GM13977 (cell line): ENCODE measurements at regions not wholly inside any gene's neighbourhood (a gene's known extent, or its start where the extent isn't known, plus 50 kb on each side); places are given as distances from the start of the nearest gene placed in this dataset.
"Not testable (repeated sequence)": the region's sequence is repeated elsewhere in the genome, so short reads cannot be mapped to it uniquely, and the experiment has no call there.

Source experiments
- DNase-seq: peaks from one replicate; pipeline ENCODE4 v3.0.0; 2012; ENCODE audit warnings: low spot score
- in situ Hi-C: fragments of 300-500 bp; cut with MboI; formaldehyde crosslinking; loops from one replicate; pipeline ENCODE4 v1.12.0; 2022; ENCODE audit warnings: low sequenced_read_pairs, low pct_unique_long_range_greater_than_20kb, mixed read lengths, inconsistent platforms; ENCODE audit not compliant: unreplicated experiment
- TF ChIP-seq, protein P1 (sequence below): IDR thresholded peaks from 2 replicates; pipeline ENCODE4 v1.5.1; 2012; ENCODE audit warnings: mild to moderate bottlenecking, control low read depth; ENCODE audit not compliant: insufficient read depth; ENCODE audit errors: extremely low read depth, missing control alignments

DNA sequence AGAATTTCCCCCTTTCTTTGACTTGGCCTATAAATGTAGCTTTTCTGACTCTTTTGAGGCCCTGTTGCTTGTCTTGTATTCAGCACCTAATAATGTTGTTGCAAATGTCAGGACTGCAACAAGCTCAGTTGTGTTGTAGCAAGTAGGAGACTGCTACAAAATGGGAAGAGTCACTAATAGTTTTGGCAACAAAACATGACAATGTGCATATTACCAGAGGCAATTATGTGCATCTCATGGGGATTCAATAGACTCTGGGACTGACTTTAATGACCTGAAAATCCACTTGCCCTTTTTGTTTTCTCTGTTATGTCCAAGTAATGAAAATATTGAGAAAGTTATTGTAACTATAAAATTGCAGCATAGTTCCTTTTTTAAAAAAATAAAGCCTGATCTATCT, 368.4 kb downstream of the OSTF1 start:
- TF ChIP-seq, protein P1, sequence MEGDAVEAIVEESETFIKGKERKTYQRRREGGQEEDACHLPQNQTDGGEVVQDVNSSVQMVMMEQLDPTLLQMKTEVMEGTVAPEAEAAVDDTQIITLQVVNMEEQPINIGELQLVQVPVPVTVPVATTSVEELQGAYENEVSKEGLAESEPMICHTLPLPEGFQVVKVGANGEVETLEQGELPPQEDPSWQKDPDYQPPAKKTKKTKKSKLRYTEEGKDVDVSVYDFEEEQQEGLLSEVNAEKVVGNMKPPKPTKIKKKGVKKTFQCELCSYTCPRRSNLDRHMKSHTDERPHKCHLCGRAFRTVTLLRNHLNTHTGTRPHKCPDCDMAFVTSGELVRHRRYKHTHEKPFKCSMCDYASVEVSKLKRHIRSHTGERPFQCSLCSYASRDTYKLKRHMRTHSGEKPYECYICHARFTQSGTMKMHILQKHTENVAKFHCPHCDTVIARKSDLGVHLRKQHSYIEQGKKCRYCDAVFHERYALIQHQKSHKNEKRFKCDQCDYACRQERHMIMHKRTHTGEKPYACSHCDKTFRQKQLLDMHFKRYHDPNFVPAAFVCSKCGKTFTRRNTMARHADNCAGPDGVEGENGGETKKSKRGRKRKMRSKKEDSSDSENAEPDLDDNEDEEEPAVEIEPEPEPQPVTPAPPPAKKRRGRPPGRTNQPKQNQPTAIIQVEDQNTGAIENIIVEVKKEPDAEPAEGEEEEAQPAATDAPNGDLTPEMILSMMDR, result no peak
- DNase-seq, result no peak
- in situ Hi-C loops, result no loop called here

DNA sequence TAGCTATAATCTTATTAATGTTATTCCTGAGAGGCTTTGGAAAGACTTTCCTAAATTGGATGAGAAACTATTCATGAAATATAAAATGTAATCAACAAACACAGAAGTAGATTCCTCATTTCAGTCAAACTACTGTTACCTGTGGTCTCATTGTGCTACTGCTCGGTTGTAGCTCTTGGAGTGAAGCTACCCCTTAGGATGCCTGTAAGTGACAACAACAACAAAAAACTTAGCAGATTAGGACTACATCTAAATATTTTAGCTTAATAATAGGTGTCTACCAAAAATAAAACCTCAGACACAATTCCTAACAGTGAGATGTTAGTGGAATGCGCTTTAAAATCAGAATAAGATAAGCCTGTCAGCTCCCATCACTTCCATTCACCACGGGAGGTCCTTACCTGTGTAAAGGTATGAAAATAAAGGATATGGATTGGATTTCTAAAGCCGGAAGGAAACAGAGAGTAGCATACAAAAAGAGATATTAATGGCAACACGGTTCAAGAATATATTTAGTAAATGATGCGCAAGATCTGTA, 369.2 kb downstream of the OSTF1 start:
- in situ Hi-C loops, result no loop called here
- TF ChIP-seq, protein P1, result no peak
- no peak for DNase-seq

DNA sequence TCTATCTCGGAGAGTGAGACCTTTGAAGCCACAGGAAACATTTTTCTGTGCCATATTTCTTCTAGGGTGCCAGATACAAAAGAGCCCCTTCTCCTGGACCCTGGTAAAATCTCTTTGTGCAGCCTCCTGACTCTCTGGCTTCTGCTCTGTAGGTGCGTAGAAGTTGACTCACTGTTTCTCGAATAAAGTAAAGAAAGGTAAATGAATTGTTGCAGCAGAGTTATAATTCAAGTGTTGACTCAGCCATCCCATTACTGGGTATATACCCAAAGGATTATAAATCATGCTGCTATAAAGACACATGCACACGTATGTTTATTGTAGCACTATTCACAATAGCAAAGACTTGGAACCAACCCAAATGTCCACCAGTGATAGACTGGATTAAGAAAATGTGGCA, 371.0 kb downstream of the OSTF1 start:
- in situ Hi-C loops, result not testable (repeated sequence)

DNA sequence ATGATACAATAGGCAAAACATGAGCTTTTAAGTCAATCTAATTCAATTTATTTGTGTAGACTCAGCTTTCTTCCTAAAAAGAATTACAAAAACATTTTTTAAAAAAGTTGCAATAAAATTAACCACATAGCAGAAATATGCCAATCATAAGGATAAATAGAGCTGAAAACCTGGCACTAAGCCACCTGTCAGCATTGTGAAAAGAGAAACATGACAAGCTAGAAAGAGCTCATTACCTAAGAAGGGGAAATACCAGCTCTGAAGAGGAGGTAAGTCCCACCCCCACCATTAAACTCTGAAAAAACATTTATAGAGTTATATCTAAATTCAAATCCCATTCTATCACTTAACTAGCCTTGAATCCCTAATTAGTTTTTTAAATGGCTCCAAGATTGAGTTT, 372.9 kb downstream of the OSTF1 start:
- TF ChIP-seq, protein P1, result no peak
- DNase-seq, result no peak
- in situ Hi-C loops, result no loop called here

More for the DNA sequence above, 371.0 kb downstream of the OSTF1 start:
- DNase-seq, result not testable (repeated sequence)

DNA sequence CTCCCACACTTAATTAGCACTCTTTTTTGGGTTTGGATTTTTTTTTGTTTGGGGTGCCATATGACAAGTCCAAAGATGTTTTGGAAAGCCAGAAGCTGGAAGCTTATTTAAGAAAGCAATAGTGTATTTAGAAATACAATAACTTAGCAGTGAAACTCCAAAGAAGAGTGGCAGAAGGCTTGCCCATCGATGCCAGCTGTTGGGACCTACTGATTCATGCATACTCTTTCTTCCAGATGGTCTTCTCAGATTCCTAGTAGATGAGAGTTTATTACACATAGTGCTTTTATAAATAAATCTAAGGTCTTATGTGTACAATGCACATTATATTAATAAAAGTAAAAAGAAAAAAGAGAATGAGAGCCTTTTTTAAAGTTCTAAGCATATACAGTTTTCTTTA, 374.6 kb downstream of the OSTF1 start:
- in situ Hi-C loops, result no loop called here

DNA sequence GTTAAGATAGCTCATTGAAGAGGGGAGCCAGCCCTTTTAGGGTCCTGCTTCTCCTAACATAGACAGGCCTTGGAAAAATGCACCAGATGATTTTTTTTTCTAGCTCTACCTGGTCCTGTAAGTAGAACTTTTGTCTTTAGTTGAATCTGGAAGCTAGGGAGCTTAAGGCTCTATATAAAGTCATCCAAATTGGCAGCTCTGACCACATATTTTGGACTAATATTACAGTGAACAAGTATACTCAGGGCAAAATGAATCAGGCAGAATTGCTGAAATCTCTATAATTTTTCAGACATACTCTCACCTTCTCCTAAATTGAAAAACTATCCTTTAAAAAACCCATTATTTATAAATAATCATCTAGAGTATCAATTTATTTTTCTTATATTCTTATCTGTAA, 375.6 kb downstream of the OSTF1 start:
- TF ChIP-seq, protein P1, result no peak
- DNase-seq, result no peak
- in situ Hi-C loops, result no loop called here

More for the DNA sequence above, 374.6 kb downstream of the OSTF1 start:
- TF ChIP-seq, protein P1, result no peak
- no peak for DNase-seq

DNA sequence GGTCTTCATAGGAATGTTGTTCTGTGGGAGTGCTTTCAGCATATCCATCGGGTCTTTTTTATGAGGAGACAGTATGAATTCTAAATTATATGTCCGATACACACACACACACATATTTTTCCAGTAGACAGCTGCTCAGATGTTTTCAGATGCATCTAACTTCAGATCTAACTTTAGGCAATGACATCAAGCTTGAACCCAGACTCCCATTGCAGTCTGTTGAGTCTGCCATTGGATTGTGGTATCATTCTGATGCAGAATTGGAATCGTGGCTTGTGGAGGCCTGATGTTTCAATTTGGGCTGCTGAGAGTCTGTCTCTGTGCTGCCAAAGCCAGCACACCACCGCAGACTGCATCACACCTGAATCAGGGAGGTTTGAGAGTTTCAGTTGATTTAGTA, 376.4 kb downstream of the OSTF1 start:
- TF ChIP-seq, protein P1, result no peak
- no peak for DNase-seq
- in situ Hi-C loops, result no loop called here
